ENCODE measurements at regions not wholly inside any gene's neighbourhood (a gene's known extent, or its start where the extent isn't known, plus 50 kb on each side); places are given as distances from the start of the nearest gene placed in this dataset.

- TF ChIP-seq CTCF (IDR thresholded peaks at IDR 0.05; ENCODE audit: insufficient read depth, low read depth, low read length, missing control alignments), result no peak
- no peak for DNase-seq (ENCODE audit: low read depth)
- H3K4me3 ChIP-seq (ENCODE audit: low read length), result no peak overlapping the region
Measured at GRCh38 chr6:3538536-3538935, 81.7 kb upstream of the SLC22A23 start.

- no peak overlapping the region for H3K4me3 ChIP-seq (ENCODE audit: low read length)
- no peak for TF ChIP-seq CTCF (IDR thresholded peaks at IDR 0.05; ENCODE audit: insufficient read depth, low read depth, low read length, missing control alignments)
- DNase-seq (ENCODE audit: low read depth), result no peak
Measured at GRCh38 chr6:3536901-3537300, 80.1 kb upstream of the SLC22A23 start.

- no peak overlapping the region for H3K4me3 ChIP-seq (ENCODE audit: low read length)
- no peak for TF ChIP-seq CTCF (IDR thresholded peaks at IDR 0.05; ENCODE audit: insufficient read depth, low read depth, low read length, missing control alignments)
- DNase-seq (ENCODE audit: low read depth), result no peak
Measured at GRCh38 chr6:3535776-3536435, 79.1 kb upstream of the SLC22A23 start.

- H3K4me3 ChIP-seq (ENCODE audit: low read length), result no peak overlapping the region
- no peak for DNase-seq (ENCODE audit: low read depth)
Measured at GRCh38 chr6:3535033-3535775, 78.4 kb upstream of the SLC22A23 start.

GRCh38 chr6:3534599-3534998 lies 77.7 kb upstream of the SLC22A23 start:
- DNase-seq (ENCODE audit: low read depth), result peak; percentile 37
- H3K4me3 ChIP-seq (ENCODE audit: low read length), result no peak overlapping the region
- TF ChIP-seq CTCF (IDR thresholded peaks at IDR 0.05; ENCODE audit: insufficient read depth, low read depth, low read length, missing control alignments), result no peak

More at GRCh38 chr6:3535033-3535775, 78.4 kb upstream of the SLC22A23 start:
- no peak for TF ChIP-seq CTCF (IDR thresholded peaks at IDR 0.05; ENCODE audit: insufficient read depth, low read depth, low read length, missing control alignments)

- no peak overlapping the region for H3K4me3 ChIP-seq (ENCODE audit: low read length)
- no peak for TF ChIP-seq CTCF (IDR thresholded peaks at IDR 0.05; ENCODE audit: insufficient read depth, low read depth, low read length, missing control alignments)
- no peak for DNase-seq (ENCODE audit: low read depth)
Measured at GRCh38 chr6:3533981-3534380, 77.1 kb upstream of the SLC22A23 start.

All from epithelial cell of esophagus (primary cell).